Sigmoid colon (tissue), 6 donors: ENCODE measurements at regions not wholly inside any gene's neighbourhood (a gene's known extent, or its start where the extent isn't known, plus 50 kb on each side); places are given as distances from the start of the nearest gene placed in this dataset.

Experiments used
- DNase-seq: peaks from one replicate; pipeline ENCODE4 v3.0.0-alpha.2; 2019
- H3K27ac ChIP-seq, 4 donors: fragments of 200-600 bp; sonication (generic); one replicate each; pipeline ENCODE4 v1.5.1; 2016 to 2019; ENCODE audit warnings: mild to moderate bottlenecking in 1 of 4
- H3K27me3 ChIP-seq, 3 donors: fragments of 200-600 bp; sonication (generic); one replicate each; pipeline ENCODE4 v1.5.1; 2019; ENCODE audit warnings: mild to moderate bottlenecking in 1 of 3
- H3K36me3 ChIP-seq, 4 donors: fragments of 200-600 bp; sonication (generic); one replicate each; pipeline ENCODE4 v1.5.1; 2016 to 2019
- H3K4me1 ChIP-seq, 4 donors: fragments of 200-600 bp; sonication (generic); one replicate each; pipeline ENCODE4 v1.5.1; 2017 to 2019
- H3K4me3 ChIP-seq, 4 donors: fragments of 200-600 bp; sonication (generic); one replicate each; pipeline ENCODE4 v1.5.1; 2017 to 2019; ENCODE audit warnings: mild to moderate bottlenecking in 2 of 4, moderate library complexity in 1 of 4
- H3K9me3 ChIP-seq, 4 donors: fragments of 200-600 bp in 3 of 4; sonication (generic) in 3 of 4; one replicate each; pipeline versions ENCODE4 v1.5.1 to v1.6.1; 2013 to 2019
- CTCF ChIP-seq, 4 experiments: fragments of 450-650 bp in 3 of 4; fragments of 200-600 bp in 1 of 4; IDR thresholded peaks; one replicate each; pipeline ENCODE4 v1.5.1; 2016 to 2019; ENCODE audit warnings: antibody characterized with exemption in 4 of 4, mild to moderate bottlenecking in 3 of 4, moderate library complexity in 2 of 4
- EP300 ChIP-seq, 4 donors: sonication (generic); formaldehyde crosslinking; IDR thresholded peaks; one replicate each; pipeline ENCODE4 v1.6.1; 2017; ENCODE audit warnings: antibody characterized with exemption in 4 of 4
- POLR2A ChIP-seq, 2 donors: fragments of 450-650 bp; IDR thresholded peaks; one replicate each; pipeline ENCODE4 v1.6.1; 2016; ENCODE audit warnings: antibody characterized with exemption in 2 of 2, mild to moderate bottlenecking in 2 of 2, moderate library complexity in 2 of 2
- POLR2AphosphoS5 ChIP-seq, 4 donors: sonication (generic); formaldehyde crosslinking; IDR thresholded peaks; one replicate each; pipeline ENCODE4 v1.6.1; 2017; ENCODE audit warnings: antibody characterized with exemption in 4 of 4
- WGBS, 2 donors: extraction: QIAGEN DNeasy Blood & Tissue Kit; methylation state at CpG; one replicate each; pipeline ENCODE4 v1.1.7; 2013; 5-methylcytosine and 5-hydroxymethylcytosine counted together
- intact Hi-C: fragments of 100-400 bp; cut with DNase I; formaldehyde crosslinking; loops from one replicate; pipeline ENCODE4 v1.15.1; 2023
- donor health status: healthy with polysubstance abuse.
- donor health status: healthy.

GRCh38 chr6:1075880-1076279, 236.0 kb upstream of the FOXQ1 start:
- TF ChIP-seq EP300 (IDR thresholded peaks at IDR 0.05) (no peak), CTCF (IDR thresholded peaks at IDR 0.05) (no peak), POLR2AphosphoS5 (IDR thresholded peaks at IDR 0.05) (no peak), POLR2A (IDR thresholded peaks at IDR 0.05) (no peak)
- Histone ChIP-seq H3K4me3 (no peak overlapping the region), H3K27me3 (no peaks in the 10 kb centered on the region), H3K27ac (no peak overlapping the region), H3K4me1 (no peaks in the 10 kb centered on the region), H3K36me3 (no peaks in the 10 kb centered on the region), H3K9me3 (no peaks in the 10 kb centered on the region)
- intact Hi-C loops, result no loop called here
- no peak for DNase-seq
- WGBS, 2 donors, result 80 to 86% methylated on average over 4 of the region's 4 CpGs

DNA sequence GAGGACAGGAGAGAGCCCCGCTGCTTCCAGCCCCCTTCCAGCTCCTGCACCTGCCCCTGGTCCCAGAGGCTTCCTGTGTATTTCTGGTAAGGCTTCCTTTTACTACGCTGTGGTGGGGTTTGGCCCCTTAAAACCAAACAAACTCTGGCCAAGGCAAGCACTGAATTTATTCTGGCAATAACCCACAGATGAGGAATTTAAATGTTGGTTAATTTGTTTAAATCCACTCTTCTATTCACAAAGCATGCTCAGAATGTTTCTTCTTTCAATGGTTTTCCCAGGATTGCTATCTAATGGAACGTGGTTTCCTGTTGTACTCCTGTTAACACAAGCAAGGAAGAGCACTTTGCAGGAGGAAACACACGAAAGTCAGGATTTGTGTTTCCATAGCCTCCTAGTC, 236.5 kb upstream of the FOXQ1 start:
- Histone ChIP-seq H3K27me3 (no peaks in the 10 kb centered on the region), H3K9me3 (no peaks in the 10 kb centered on the region), H3K4me3 (no peak overlapping the region), H3K36me3 (no peaks in the 10 kb centered on the region), H3K27ac (no peak overlapping the region), H3K4me1 (peaks cover 0 to 4% (median 3%) of the 10 kb centered on the region in 4 donors)
- intact Hi-C loops, result no loop called here
- no peak for TF ChIP-seq CTCF (IDR thresholded peaks at IDR 0.05)
- DNase-seq, result no peak
- 44 to 73% methylated on average over 4 of the region's 4 CpGs for WGBS, 2 donors

- H3K36me3 ChIP-seq, result no peaks in the 10 kb centered on the region
- no peak for DNase-seq
- H3K9me3 ChIP-seq, result no peaks in the 10 kb centered on the region
- H3K4me3 ChIP-seq, result no peak overlapping the region
- H3K27ac ChIP-seq, result peak overlapping the region in 1 of 4 donors; percentile 27
- no peak for TF ChIP-seq POLR2AphosphoS5 (IDR thresholded peaks at IDR 0.05)
- H3K27me3 ChIP-seq, result no peaks in the 10 kb centered on the region
- intact Hi-C loops, result no loop called here
- peaks cover 0 to 15% (median 14%) of the 10 kb centered on the region in 4 donors for H3K4me1 ChIP-seq
- WGBS, 2 donors, result 20 to 32% methylated on average over 12 of the region's 12 CpGs
Measured at GRCh38 chr6:1070085-1070521, 241.8 kb upstream of the FOXQ1 start.

GRCh38 chr6:1068905-1069304, 243.0 kb upstream of the FOXQ1 start:
- DNase-seq, result no peak
- Histone ChIP-seq H3K27me3 (no peaks in the 10 kb centered on the region), H3K4me1 (peaks cover 0 to 15% (median 14%) of the 10 kb centered on the region in 4 donors), H3K4me3 (no peak overlapping the region), H3K9me3 (no peaks in the 10 kb centered on the region), H3K36me3 (no peaks in the 10 kb centered on the region), H3K27ac (no peak overlapping the region)
- WGBS, 2 donors, result 90 to 91% methylated on average over 7 of the region's 7 CpGs
- no peak for TF ChIP-seq POLR2AphosphoS5 (IDR thresholded peaks at IDR 0.05)
- no peak for TF ChIP-seq CTCF (IDR thresholded peaks at IDR 0.05)
- TF ChIP-seq POLR2A (IDR thresholded peaks at IDR 0.05), result no peak
- TF ChIP-seq EP300 (IDR thresholded peaks at IDR 0.05), result no peak
- intact Hi-C loops, result no loop called here

- WGBS, 2 donors, result 90 to 94% methylated on average over 7 of the region's 7 CpGs
- Histone ChIP-seq H3K27ac (no peak overlapping the region), H3K9me3 (no peaks in the 10 kb centered on the region), H3K4me3 (no peak overlapping the region), H3K27me3 (no peaks in the 10 kb centered on the region), H3K36me3 (no peaks in the 10 kb centered on the region), H3K4me1 (peaks cover 0 to 15% (median 14%) of the 10 kb centered on the region in 4 donors)
- TF ChIP-seq EP300 (IDR thresholded peaks at IDR 0.05), result no peak
- TF ChIP-seq POLR2AphosphoS5 (IDR thresholded peaks at IDR 0.05), result no peak
- no peak for TF ChIP-seq POLR2A (IDR thresholded peaks at IDR 0.05)
- TF ChIP-seq CTCF (IDR thresholded peaks at IDR 0.05), result no peak
- intact Hi-C loops, result no loop called here
- DNase-seq, result no peak
Measured at GRCh38 chr6:1068068-1068467, 243.8 kb upstream of the FOXQ1 start.
